GM18517 (cell line): ENCODE measurements at regions not wholly inside any gene's neighbourhood (a gene's known extent, or its start where the extent isn't known, plus 50 kb on each side); places are given as distances from the start of the nearest gene placed in this dataset.

Experiments
- ATAC-seq: cut with Tn5 transposase; IDR thresholded peaks from one replicate; pipeline ENCODE4 v1.9.1; 2021; ENCODE audit warnings: mild to moderate bottlenecking, moderate library complexity; ENCODE audit not compliant: unreplicated experiment

- no peak for ATAC-seq
Measured at GRCh38 chr10:78184851-78185692, 151.4 kb downstream of the RPS24 start.

- no peak for ATAC-seq
Measured at GRCh38 chr10:78185693-78186055, 152.0 kb downstream of the RPS24 start.

GRCh38 chr10:78186572-78186971 is 152.9 kb downstream of the RPS24 start:
- ATAC-seq, result no peak

- no peak for ATAC-seq
Measured at GRCh38 chr10:78187371-78187770, 153.7 kb downstream of the RPS24 start.

GRCh38 chr10:78188446-78188845 is 154.8 kb downstream of the RPS24 start:
- ATAC-seq, result no peak

- no peak for ATAC-seq
Measured at GRCh38 chr10:78190051-78190825, 156.6 kb downstream of the RPS24 start.

GRCh38 chr10:78191301-78191700 is 157.6 kb downstream of the RPS24 start:
- ATAC-seq, result no peak

- no peak for ATAC-seq
Measured at GRCh38 chr10:78193189-78193588, 159.5 kb downstream of the RPS24 start.

GRCh38 chr10:78194050-78194449 is 160.4 kb downstream of the RPS24 start:
- ATAC-seq, result no peak

- ATAC-seq, result no peak
Measured at GRCh38 chr10:78194539-78195402, 161.1 kb downstream of the RPS24 start.

GRCh38 chr10:78196396-78196795 is 162.7 kb downstream of the RPS24 start:
- no peak for ATAC-seq

- ATAC-seq, result no peak
Measured at GRCh38 chr10:78196964-78197363, 163.3 kb downstream of the RPS24 start.

- no peak for ATAC-seq
Measured at GRCh38 chr10:78197628-78198272, 164.1 kb downstream of the RPS24 start.

- no peak for ATAC-seq
Measured at GRCh38 chr10:78199005-78199725, 165.5 kb downstream of the RPS24 start.

- no peak for ATAC-seq
Measured at GRCh38 chr10:78199759-78200158, 166.1 kb downstream of the RPS24 start.

- no peak for ATAC-seq
Measured at GRCh38 chr10:78200686-78201085, 167.0 kb downstream of the RPS24 start.

- ATAC-seq, result no peak
Measured at GRCh38 chr10:78202386-78202785, 168.7 kb downstream of the RPS24 start.

GRCh38 chr10:78203915-78204818 is 170.5 kb downstream of the RPS24 start:
- no peak for ATAC-seq

GRCh38 chr10:78205457-78206016 is 171.9 kb downstream of the RPS24 start:
- no peak for ATAC-seq
